IPS-18c (cell line): ENCODE measurements at regions not wholly inside any gene's neighbourhood (a gene's known extent, or its start where the extent isn't known, plus 50 kb on each side); places are given as distances from the start of the nearest gene placed in this dataset.

Experiments used
- H3K4me3 ChIP-seq: 2 replicates; pipeline ENCODE4 v1.7.0; 2013; ENCODE audit warnings: low read depth, mild to moderate bottlenecking, low read length, moderate library complexity; ENCODE audit not compliant: insufficient read depth
- H3K9me3 ChIP-seq: one replicate; pipeline ENCODE4 v1.6.1; 2013; ENCODE audit warnings: mild to moderate bottlenecking, low read length, moderate library complexity; ENCODE audit not compliant: control insufficient read depth, insufficient read depth

DNA sequence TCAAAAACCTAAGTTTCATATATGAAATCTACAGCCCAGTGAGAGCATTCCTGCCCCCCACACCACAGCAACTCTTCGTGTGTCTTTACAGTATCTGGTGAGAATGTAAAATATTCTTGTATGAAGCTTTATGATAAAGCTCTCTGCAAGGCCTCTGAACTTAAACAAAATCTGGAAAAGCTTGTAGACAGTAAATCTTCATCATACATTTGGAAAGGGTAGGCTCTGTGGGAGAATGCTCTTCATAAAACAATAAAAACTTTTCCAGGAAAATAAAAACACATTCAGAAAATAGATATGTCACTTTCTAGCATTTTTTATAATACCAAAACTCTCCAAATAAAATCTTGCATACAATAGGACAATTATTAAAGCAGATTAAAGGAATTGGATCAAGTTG lies 1009.5 kb downstream of the NAALADL2 start:
- no peak overlapping the region for H3K4me3 ChIP-seq
- H3K9me3 ChIP-seq: no peaks in the 10 kb centered on the region

DNA sequence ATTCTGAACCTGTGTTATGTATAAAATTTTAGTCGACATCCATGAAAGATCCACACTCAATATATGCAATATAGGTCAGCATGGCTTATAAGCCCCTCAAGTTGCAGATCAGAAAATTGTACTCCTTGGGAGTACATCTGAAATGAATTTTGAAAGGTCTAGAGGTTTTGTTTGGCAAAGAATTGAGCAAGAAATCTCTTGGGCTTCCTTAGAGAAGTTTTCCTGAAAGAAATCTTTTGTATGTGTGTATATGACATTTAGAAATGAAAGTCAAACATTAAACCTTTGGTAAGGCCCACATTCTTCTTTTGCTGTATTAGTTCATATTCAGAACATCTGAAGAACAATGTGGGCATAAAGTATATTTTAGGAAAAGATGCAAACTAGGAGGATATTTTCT lies 1006.6 kb downstream of the NAALADL2 start:
- H3K4me3 ChIP-seq: no peak overlapping the region
- no peaks in the 10 kb centered on the region for H3K9me3 ChIP-seq

DNA sequence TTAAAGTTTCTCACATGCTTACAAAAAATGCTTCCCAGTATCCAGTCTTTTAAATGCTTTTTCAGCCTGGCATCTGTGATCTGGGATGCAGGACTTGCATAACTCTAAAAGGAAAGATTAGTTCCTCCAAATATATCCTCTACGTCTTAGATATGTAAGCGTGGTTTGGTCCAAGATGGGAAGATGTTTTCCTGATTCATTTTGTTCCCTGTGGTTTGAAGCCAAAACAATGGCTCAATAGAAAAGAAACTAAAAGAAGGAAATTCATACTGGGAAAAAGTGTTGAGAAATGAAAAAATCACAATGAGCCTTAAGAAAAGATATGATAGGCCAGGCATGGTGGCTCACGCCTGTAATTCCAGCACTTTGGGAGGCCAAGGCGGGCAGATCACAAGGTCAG lies 1002.8 kb downstream of the NAALADL2 start:
- Histone ChIP-seq H3K4me3 (no peak overlapping the region), H3K9me3 (no peaks in the 10 kb centered on the region)
